Astrocyte of the spinal cord (primary cell): ENCODE measurements at regions not wholly inside any gene's neighbourhood (a gene's known extent, or its start where the extent isn't known, plus 50 kb on each side); places are given as distances from the start of the nearest gene placed in this dataset.

Experiments used
- DNase-seq: peaks from one replicate; pipeline ENCODE4 v3.0.0; 2011; ENCODE audit warnings: low read depth, low spot score
- H3K4me3 ChIP-seq: 2 replicates; pipeline ENCODE4 v1.5.1; 2011; ENCODE audit warnings: low read depth, mild to moderate bottlenecking, low read length, moderate library complexity
- in situ Hi-C: cut with HindIII; loops from 2 replicates; pipeline ENCODE4 v1.10.0; 2017; ENCODE audit warnings: low sequenced_read_pairs
- TF ChIP-seq, protein P1 (sequence below): IDR thresholded peaks from 2 replicates; pipeline ENCODE4 v1.5.1; 2012; ENCODE audit warnings: low read depth, mild to moderate bottlenecking, low read length, inconsistent platforms

DNA sequence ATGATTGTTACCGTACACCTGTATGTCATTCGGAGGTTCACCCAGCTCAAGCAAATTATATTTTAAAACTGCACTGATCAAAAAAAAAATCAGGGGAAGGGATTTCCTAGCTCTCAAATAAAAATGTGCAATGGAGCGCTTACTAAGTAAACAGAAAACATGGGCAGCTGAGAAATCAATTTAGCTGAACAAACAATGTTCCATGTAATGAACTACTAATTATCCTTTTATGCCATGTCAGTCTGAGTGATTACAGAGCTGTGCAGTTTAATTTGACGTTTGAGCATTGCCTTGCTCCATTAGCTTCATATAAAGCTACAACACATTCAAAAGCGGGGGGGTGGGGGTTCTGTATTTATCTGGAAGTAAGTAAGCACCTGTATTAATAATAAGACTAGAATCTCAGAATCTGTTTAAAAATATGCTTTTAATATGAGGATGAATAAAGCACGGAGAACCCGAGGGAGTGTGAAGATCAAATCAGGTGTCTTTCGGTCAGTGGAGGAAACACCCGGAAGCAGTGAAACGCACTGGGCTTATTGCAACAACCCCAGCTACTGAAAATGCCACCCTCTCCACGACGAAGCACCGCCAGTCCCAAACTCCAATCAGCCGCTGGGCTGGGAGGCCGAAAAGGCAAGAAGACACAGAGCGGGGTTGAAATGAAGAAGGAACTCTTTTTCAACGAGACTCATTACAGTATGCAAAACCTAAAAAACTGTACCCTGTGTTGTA is 196.5 kb upstream of the ATP11B start:
- TF ChIP-seq, protein P1, sequence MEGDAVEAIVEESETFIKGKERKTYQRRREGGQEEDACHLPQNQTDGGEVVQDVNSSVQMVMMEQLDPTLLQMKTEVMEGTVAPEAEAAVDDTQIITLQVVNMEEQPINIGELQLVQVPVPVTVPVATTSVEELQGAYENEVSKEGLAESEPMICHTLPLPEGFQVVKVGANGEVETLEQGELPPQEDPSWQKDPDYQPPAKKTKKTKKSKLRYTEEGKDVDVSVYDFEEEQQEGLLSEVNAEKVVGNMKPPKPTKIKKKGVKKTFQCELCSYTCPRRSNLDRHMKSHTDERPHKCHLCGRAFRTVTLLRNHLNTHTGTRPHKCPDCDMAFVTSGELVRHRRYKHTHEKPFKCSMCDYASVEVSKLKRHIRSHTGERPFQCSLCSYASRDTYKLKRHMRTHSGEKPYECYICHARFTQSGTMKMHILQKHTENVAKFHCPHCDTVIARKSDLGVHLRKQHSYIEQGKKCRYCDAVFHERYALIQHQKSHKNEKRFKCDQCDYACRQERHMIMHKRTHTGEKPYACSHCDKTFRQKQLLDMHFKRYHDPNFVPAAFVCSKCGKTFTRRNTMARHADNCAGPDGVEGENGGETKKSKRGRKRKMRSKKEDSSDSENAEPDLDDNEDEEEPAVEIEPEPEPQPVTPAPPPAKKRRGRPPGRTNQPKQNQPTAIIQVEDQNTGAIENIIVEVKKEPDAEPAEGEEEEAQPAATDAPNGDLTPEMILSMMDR = no peak
- in situ Hi-C loops = no loop called here
- DNase-seq = no peak
- no peak overlapping the region for H3K4me3 ChIP-seq

DNA sequence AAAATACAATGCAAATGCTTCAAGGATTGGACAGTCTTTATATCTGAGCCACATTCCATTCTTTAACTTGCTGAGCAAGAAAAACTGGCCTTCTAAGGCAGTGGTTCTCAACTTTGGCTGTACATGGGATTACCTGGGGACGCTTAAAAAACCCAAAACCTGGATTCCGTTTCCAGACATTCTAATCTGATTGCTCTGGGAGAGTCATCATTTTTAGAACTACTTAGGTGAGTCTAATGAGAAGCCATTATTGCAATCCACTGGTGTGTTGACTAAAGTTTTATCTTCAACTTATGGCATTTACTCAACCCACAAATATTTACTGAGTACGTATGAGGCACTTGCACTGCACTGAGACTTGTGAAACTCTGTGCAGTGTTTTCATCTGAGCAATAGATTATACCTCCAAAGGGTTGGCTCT is 195.7 kb upstream of the ATP11B start:
- no peak overlapping the region for H3K4me3 ChIP-seq
- TF ChIP-seq, protein P1 = no peak
- DNase-seq = peak; percentile 59
- in situ Hi-C loops = no loop called here

DNA sequence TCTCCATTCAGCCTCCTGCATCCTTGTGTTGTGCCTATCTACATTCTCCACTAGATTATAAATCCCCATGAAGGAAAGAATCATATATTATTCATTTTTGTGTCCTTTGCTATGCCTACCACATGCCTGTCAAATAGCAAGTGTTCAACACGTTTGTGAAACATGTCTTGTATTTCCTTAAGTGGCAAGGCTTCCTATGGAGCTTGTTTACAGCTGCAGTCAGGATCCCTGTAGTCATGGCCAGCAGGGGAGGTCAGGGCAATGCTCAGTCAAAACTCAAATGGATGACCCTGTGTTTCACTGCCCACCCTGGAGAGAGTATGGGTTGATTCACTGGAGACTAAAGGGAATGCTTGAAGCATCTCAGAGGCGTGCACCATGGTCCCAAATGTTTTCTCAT is 191.7 kb upstream of the ATP11B start:
- no peak overlapping the region for H3K4me3 ChIP-seq
- no peak for DNase-seq
- TF ChIP-seq, protein P1 = no peak
- in situ Hi-C loops = no loop called here

DNA sequence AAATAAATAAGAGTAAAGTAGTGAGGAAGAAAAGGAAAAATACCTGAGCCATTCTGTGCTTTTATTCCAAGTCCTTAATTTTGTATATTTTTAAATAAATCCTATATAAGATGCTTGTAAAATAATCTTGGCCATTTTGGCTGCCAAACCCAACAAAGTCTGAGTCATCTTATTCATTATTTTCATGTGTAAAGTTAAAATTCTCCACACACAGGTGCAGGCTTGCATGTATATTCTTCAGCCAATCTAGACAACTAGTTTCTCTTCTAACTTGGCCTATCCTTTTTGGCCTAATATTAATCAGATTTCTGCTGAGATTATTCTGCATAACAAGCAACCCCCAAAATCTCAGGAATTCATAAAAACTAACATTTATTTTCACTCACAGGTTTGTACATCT is 189.8 kb upstream of the ATP11B start:
- DNase-seq = no peak
- in situ Hi-C loops = no loop called here
- TF ChIP-seq, protein P1 = no peak
- no peak overlapping the region for H3K4me3 ChIP-seq

DNA sequence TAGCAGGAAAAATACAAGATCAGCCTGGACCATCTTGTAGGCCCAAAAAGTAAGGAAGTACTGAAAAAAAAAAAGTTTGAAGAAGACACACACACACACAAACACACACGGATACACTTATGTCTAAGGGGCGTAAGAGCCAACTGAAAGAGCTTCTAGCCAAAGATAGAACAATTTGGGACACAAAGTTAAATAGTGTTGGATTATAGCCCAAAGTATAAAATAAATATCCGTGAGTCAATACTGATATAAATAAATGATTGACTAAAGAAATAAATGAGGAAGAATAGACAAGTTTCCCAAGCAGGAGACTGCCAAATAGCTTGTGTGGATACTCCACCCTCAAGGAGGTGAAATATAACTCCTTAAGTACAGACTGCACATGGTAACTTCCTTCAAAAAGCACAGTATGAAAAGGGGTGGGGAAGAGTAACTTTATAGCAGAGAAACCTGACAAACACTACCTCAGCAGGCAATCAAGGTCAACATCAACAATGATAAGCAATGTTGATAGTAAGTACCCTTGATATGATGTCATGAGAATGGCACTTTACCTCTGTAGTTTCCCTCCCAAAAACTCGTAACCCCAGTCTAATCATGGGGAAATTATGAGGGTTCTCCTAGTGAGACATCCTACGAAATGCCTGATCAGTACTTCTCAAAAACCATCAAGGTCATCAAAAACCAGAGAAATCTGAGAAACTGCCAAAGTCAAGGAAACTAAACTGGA is 187.3 kb upstream of the ATP11B start:
- in situ Hi-C loops = no loop called here
- DNase-seq = no peak
- TF ChIP-seq, protein P1 = no peak
- H3K4me3 ChIP-seq = no peak overlapping the region

DNA sequence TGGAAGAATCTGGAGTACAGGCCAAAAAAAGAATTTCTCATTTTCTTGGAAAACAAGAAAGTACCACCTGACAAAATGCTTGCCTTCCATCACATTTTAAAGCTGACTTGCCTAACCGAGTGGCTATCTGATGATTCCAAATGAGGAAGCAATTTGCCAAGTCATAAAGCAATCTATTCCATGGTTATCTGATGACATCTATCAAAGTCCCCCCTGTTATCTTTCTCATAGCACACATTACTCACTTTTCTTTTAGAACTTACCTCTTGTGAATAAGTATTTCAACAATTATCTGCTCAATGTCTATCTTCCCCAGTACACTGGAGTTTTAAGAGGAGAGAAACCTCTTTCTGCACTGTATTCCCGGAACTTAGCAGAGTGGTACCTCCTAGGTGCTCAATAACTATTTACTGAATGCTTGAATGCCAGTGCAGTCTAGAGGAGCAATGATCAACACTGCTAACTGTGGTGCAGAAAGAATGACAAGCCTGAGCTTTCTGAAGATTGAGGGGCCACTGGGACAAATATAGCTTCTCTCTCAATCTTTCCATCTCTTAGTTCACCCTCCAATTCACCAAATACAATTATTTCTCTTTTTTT is 186.3 kb upstream of the ATP11B start:
- in situ Hi-C loops = no loop called here
- H3K4me3 ChIP-seq = no peak overlapping the region
- DNase-seq = no peak
- TF ChIP-seq, protein P1 = no peak
